D721Med (cell line): ENCODE measurements at regions not wholly inside any gene's neighbourhood (a gene's known extent, or its start where the extent isn't known, plus 50 kb on each side); places are given as distances from the start of the nearest gene placed in this dataset.

Experiments
- DNase-seq: peaks from one replicate; pipeline ENCODE4 v3.0.0; 2011; ENCODE audit warnings: low spot score; ENCODE audit not compliant: insufficient read length
- FAIRE-seq: peaks from 2 replicates; lab custom pipeline; 2011; peaks lifted over from hg19 to GRCh38; lab: Jason Lieb, UNC
- CTCF ChIP-seq: IDR thresholded peaks from 2 replicates; pipeline ENCODE4 v1.5.1; 2012; ENCODE audit warnings: mild to moderate bottlenecking, control low read depth; ENCODE audit not compliant: insufficient read depth; ENCODE audit errors: missing control alignments

GRCh38 chr2:56874717-56875116 is 690.9 kb downstream of the CCDC85A start:
- FAIRE-seq: no peak
- TF ChIP-seq CTCF: no peak

GRCh38 chr2:56889738-56890137 is 705.9 kb downstream of the CCDC85A start:
- no peak for TF ChIP-seq CTCF
- FAIRE-seq: no peak
- DNase-seq: no peak

More at GRCh38 chr2:56874717-56875116, 690.9 kb downstream of the CCDC85A start:
- no peak for DNase-seq

- no peak for FAIRE-seq
- DNase-seq: no peak
- TF ChIP-seq CTCF: no peak
Measured at GRCh38 chr2:56892382-56892781, 708.6 kb downstream of the CCDC85A start.

GRCh38 chr2:56898986-56899385 is 715.2 kb downstream of the CCDC85A start:
- FAIRE-seq (no peak), DNase-seq (no peak)
- no peak for TF ChIP-seq CTCF

GRCh38 chr2:56912490-56912889 is 728.7 kb downstream of the CCDC85A start:
- no peak for DNase-seq
- no peak for TF ChIP-seq CTCF
- no peak for FAIRE-seq

GRCh38 chr2:56918790-56919189 is 735.0 kb downstream of the CCDC85A start:
- DNase-seq: no peak
- TF ChIP-seq CTCF: no peak
- no peak for FAIRE-seq

- TF ChIP-seq CTCF: no peak
- DNase-seq: no peak
- no peak for FAIRE-seq
Measured at GRCh38 chr2:56933976-56934375, 750.2 kb downstream of the CCDC85A start.
